Gastrocnemius medialis (tissue), 4 donors: ENCODE measurements at regions not wholly inside any gene's neighbourhood (a gene's known extent, or its start where the extent isn't known, plus 50 kb on each side); places are given as distances from the start of the nearest gene placed in this dataset.

Source experiments
- ATAC-seq, 2 donors: fragments of 150-250 bp; one replicate each; pipeline ENCODE4 v1.9.1; 2016
- DNase-seq, 2 donors: peaks; one replicate each; pipeline ENCODE4 v3.0.0-alpha.2; 2019
- H3K27ac ChIP-seq, 4 donors: fragments of 200-600 bp; sonication (generic); 1 replicate in 1 of 4; 2 replicates in 3 of 4; pipeline ENCODE4 v1.5.1; 2016 to 2018; ENCODE audit warnings: mild to moderate bottlenecking in 2 of 4, moderate library complexity in 1 of 4
- H3K27me3 ChIP-seq, 3 donors: fragments of 200-600 bp; sonication (generic) in 2 of 3; 1 replicate in 1 of 3; 2 replicates in 2 of 3; pipeline versions ENCODE4 v1.5.1 to v1.6.0; 2016 to 2019; ENCODE audit warnings: mild to moderate bottlenecking in 1 of 3, moderate library complexity in 1 of 3
- H3K36me3 ChIP-seq, 2 donors: fragments of 200-600 bp; sonication (generic) in 1 of 2; one replicate each; pipeline ENCODE4 v1.5.1; 2017 to 2018
- H3K4me1 ChIP-seq, 2 donors: fragments of 200-600 bp; sonication (generic) in 1 of 2; one replicate each; pipeline ENCODE4 v1.5.1; 2016 to 2017; ENCODE audit warnings: mild to moderate bottlenecking in 2 of 2
- H3K4me3 ChIP-seq, 4 donors: fragments of 200-600 bp; sonication (generic) in 3 of 4; 1 replicate in 1 of 4; 2 replicates in 3 of 4; pipeline ENCODE4 v1.5.1; 2016 to 2019; ENCODE audit warnings: mild to moderate bottlenecking in 2 of 4
- H3K9me3 ChIP-seq, 3 donors: fragments of 200-600 bp; sonication (generic) in 2 of 3; 1 replicate in 1 of 3; 2 replicates in 2 of 3; pipeline ENCODE4 v1.5.1; 2016 to 2019
- POLR2A ChIP-seq, 2 donors: fragments of 450-650 bp; IDR thresholded peaks; one replicate each; pipeline ENCODE4 v1.6.1; 2017; ENCODE audit warnings: antibody characterized with exemption in 2 of 2, mild to moderate bottlenecking in 2 of 2, moderate library complexity in 2 of 2
- in situ Hi-C, 4 donors: fragments of 200-750 bp; cut with MboI; loops; one replicate each; pipeline versions ENCODE4 v1.15.0 to v1.8.0; 2017; ENCODE audit warnings: low sequenced_read_pairs in 4 of 4
- intact Hi-C: fragments of 100-400 bp; cut with DNase I; formaldehyde crosslinking; loops from one replicate; pipeline ENCODE4 v1.15.1; 2023; ENCODE audit warnings: low total_unique reads
- TF ChIP-seq, protein P1 (sequence below), 5 experiments: fragments of 450-650 bp in 3 of 5; fragments of 200-600 bp in 2 of 5; sonication (generic) in 2 of 5; IDR thresholded peaks in 4 of 5; conservative IDR thresholded peaks in 1 of 5; 1 replicate in 4 of 5; 2 replicates in 1 of 5; pipeline ENCODE4 v1.5.1; 2016 to 2019; ENCODE audit warnings: antibody characterized with exemption in 5 of 5, mild to moderate bottlenecking in 3 of 5, moderate library complexity in 3 of 5

- DNase-seq (no peak), ATAC-seq (no peak)
- in situ Hi-C loops (no loop called here), intact Hi-C loops (no loop called here)
- no peaks in the 10 kb centered on the region for H3K9me3 ChIP-seq
- H3K36me3 ChIP-seq: no peaks in the 10 kb centered on the region
- no peaks in the 10 kb centered on the region for H3K4me1 ChIP-seq
- no peaks in the 10 kb centered on the region for H3K27me3 ChIP-seq
- H3K27ac ChIP-seq: no peak overlapping the region
- TF ChIP-seq, protein P1, sequence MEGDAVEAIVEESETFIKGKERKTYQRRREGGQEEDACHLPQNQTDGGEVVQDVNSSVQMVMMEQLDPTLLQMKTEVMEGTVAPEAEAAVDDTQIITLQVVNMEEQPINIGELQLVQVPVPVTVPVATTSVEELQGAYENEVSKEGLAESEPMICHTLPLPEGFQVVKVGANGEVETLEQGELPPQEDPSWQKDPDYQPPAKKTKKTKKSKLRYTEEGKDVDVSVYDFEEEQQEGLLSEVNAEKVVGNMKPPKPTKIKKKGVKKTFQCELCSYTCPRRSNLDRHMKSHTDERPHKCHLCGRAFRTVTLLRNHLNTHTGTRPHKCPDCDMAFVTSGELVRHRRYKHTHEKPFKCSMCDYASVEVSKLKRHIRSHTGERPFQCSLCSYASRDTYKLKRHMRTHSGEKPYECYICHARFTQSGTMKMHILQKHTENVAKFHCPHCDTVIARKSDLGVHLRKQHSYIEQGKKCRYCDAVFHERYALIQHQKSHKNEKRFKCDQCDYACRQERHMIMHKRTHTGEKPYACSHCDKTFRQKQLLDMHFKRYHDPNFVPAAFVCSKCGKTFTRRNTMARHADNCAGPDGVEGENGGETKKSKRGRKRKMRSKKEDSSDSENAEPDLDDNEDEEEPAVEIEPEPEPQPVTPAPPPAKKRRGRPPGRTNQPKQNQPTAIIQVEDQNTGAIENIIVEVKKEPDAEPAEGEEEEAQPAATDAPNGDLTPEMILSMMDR (IDR thresholded peaks at IDR 0.05 in 4 of 5, conservative IDR thresholded peaks at IDR 0.05 in 1 of 5): no peak
- TF ChIP-seq POLR2A (IDR thresholded peaks at IDR 0.05): no peak
- no peak overlapping the region for H3K4me3 ChIP-seq
These were observed 120.4 kb downstream of the PDCL3 start for GRCh38 chr2:100683231-100683630.

GRCh38 chr2:100691846-100692245 lies 128.1 kb upstream of the NPAS2 start:
- Histone ChIP-seq H3K27me3 (no peaks in the 10 kb centered on the region), H3K4me3 (no peak overlapping the region), H3K27ac (no peak overlapping the region), H3K36me3 (no peaks in the 10 kb centered on the region), H3K9me3 (peaks cover 0 to 5% (median 0%) of the 10 kb centered on the region in 3 donors), H3K4me1 (no peaks in the 10 kb centered on the region)
- intact Hi-C loops: no loop called here
- no peak for ATAC-seq
- in situ Hi-C loops: no loop called here
- TF ChIP-seq, protein P1 (IDR thresholded peaks at IDR 0.05 in 4 of 5, conservative IDR thresholded peaks at IDR 0.05 in 1 of 5): no peak
- no peak for TF ChIP-seq POLR2A (IDR thresholded peaks at IDR 0.05)
- DNase-seq: no peak

DNA sequence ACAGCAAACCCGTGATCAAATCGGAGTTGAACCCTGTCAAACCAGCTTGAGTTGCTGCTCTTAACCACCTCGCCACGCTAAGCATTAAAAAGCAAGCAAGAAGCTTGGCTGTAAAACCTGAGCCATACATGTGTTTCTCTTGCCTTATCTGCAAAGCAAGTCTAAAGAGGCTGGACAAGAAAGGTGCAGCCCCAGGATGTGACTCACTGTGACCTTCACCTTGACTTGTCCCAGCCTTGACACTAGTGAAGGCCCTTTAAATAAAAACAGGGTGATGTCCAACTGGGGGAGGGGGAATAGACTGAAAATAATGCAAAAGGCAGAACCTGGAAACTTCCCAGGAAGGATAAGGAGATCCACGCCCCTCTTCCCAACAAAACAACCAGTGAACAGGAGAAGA lies 127.6 kb upstream of the NPAS2 start:
- no peaks in the 10 kb centered on the region for H3K27me3 ChIP-seq
- TF ChIP-seq, protein P1 (IDR thresholded peaks at IDR 0.05 in 4 of 5, conservative IDR thresholded peaks at IDR 0.05 in 1 of 5): no peak
- no peak for TF ChIP-seq POLR2A (IDR thresholded peaks at IDR 0.05)
- H3K9me3 ChIP-seq: peaks cover 0 to 11% (median 0%) of the 10 kb centered on the region in 3 donors
- in situ Hi-C loops (no loop called here), intact Hi-C loops (no loop called here)
- H3K36me3 ChIP-seq: no peaks in the 10 kb centered on the region
- H3K27ac ChIP-seq: no peak overlapping the region
- ATAC-seq (no peak), DNase-seq (no peak)
- no peak overlapping the region for H3K4me3 ChIP-seq
- H3K4me1 ChIP-seq: no peaks in the 10 kb centered on the region

DNA sequence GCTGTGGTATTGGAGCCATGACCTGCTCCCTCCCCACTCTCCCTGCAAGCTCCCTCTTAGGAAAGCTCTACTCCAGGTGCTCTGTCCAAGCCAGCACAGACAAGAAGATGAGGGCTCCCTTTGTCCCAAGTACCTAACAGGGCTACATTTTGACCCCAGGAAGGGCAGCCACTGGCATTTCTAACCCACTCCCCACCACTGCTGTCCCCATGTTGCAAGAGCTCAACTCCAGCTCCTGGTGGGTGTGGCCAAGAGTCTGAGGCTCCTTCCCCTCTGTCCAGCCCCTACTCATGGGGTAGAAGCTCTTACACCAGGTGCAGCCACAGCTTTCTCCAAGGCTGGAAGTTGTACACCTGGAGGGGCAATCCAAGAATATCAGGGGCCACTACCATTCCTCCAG lies 127.0 kb upstream of the NPAS2 start:
- DNase-seq (no peak), ATAC-seq (no peak)
- H3K36me3 ChIP-seq: no peaks in the 10 kb centered on the region
- H3K4me1 ChIP-seq: no peaks in the 10 kb centered on the region
- no peaks in the 10 kb centered on the region for H3K27me3 ChIP-seq
- no peak overlapping the region for H3K27ac ChIP-seq
- TF ChIP-seq, protein P1 (IDR thresholded peaks at IDR 0.05 in 4 of 5, conservative IDR thresholded peaks at IDR 0.05 in 1 of 5): no peak
- TF ChIP-seq POLR2A (IDR thresholded peaks at IDR 0.05): no peak
- H3K4me3 ChIP-seq: no peak overlapping the region
- peaks cover 0 to 11% (median 0%) of the 10 kb centered on the region in 3 donors for H3K9me3 ChIP-seq
- in situ Hi-C loops: no loop called here
- intact Hi-C loops: no loop called here

- H3K27me3 ChIP-seq: no peaks in the 10 kb centered on the region
- intact Hi-C loops (no loop called here), in situ Hi-C loops (no loop called here)
- H3K4me1 ChIP-seq: no peaks in the 10 kb centered on the region
- DNase-seq (no peak), ATAC-seq (no peak)
- TF ChIP-seq, protein P1 (IDR thresholded peaks at IDR 0.05 in 4 of 5, conservative IDR thresholded peaks at IDR 0.05 in 1 of 5): no peak
- TF ChIP-seq POLR2A (IDR thresholded peaks at IDR 0.05): no peak
- no peak overlapping the region for H3K4me3 ChIP-seq
- no peaks in the 10 kb centered on the region for H3K36me3 ChIP-seq
- H3K9me3 ChIP-seq: peaks cover 0 to 14% (median 0%) of the 10 kb centered on the region in 3 donors
- H3K27ac ChIP-seq: no peak overlapping the region
These were observed 120.8 kb upstream of the NPAS2 start for GRCh38 chr2:100699131-100699530.
